ENCODE measurements at regions not wholly inside any gene's neighbourhood (a gene's known extent, or its start where the extent isn't known, plus 50 kb on each side); places are given as distances from the start of the nearest gene placed in this dataset.

GRCh38 chr4:96139251-96139929 lies 299.5 kb downstream of the PDHA2 start:
- TF ChIP-seq GABPA (IDR thresholded peaks at IDR 0.05 in 1 of 2, conservative IDR thresholded peaks at IDR 0.05 in 1 of 2) (no peak), YY1 (IDR thresholded peaks at IDR 0.05) (no peak), RAD21 (IDR thresholded peaks at IDR 0.05) (no peak), SP1 (IDR thresholded peaks at IDR 0.05) (no peak), REST (IDR thresholded peaks at IDR 0.05) (no peak), JUND (IDR thresholded peaks at IDR 0.05) (no peak), EGR1 (IDR thresholded peaks at IDR 0.05; ENCODE audit: low read depth in 2 of 2) (no peak), TAF1 (conservative IDR thresholded peaks at IDR 0.05) (no peak), ZBTB33 (IDR thresholded peaks at IDR 0.05) (no peak), FOXA2 (IDR thresholded peaks at IDR 0.05) (no peak)
- TF ChIP-seq, protein P1, sequence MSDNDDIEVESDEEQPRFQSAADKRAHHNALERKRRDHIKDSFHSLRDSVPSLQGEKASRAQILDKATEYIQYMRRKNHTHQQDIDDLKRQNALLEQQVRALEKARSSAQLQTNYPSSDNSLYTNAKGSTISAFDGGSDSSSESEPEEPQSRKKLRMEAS (IDR thresholded peaks at IDR 0.05): no peak
- TF ChIP-seq, protein P2, sequence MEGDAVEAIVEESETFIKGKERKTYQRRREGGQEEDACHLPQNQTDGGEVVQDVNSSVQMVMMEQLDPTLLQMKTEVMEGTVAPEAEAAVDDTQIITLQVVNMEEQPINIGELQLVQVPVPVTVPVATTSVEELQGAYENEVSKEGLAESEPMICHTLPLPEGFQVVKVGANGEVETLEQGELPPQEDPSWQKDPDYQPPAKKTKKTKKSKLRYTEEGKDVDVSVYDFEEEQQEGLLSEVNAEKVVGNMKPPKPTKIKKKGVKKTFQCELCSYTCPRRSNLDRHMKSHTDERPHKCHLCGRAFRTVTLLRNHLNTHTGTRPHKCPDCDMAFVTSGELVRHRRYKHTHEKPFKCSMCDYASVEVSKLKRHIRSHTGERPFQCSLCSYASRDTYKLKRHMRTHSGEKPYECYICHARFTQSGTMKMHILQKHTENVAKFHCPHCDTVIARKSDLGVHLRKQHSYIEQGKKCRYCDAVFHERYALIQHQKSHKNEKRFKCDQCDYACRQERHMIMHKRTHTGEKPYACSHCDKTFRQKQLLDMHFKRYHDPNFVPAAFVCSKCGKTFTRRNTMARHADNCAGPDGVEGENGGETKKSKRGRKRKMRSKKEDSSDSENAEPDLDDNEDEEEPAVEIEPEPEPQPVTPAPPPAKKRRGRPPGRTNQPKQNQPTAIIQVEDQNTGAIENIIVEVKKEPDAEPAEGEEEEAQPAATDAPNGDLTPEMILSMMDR (IDR thresholded peaks at IDR 0.05; ENCODE audit: low read depth, low read length, missing input control): no peak
- TF ChIP-seq, protein P3, sequence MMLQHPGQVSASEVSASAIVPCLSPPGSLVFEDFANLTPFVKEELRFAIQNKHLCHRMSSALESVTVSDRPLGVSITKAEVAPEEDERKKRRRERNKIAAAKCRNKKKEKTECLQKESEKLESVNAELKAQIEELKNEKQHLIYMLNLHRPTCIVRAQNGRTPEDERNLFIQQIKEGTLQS (IDR thresholded peaks at IDR 0.05): no peak

All from liver (tissue), 3 donors.